RPMI8226 (cell line): ENCODE measurements at regions not wholly inside any gene's neighbourhood (a gene's known extent, or its start where the extent isn't known, plus 50 kb on each side); places are given as distances from the start of the nearest gene placed in this dataset.

Experiments used
- DNase-seq: peaks from one replicate; pipeline ENCODE4 v3.0.0-alpha.2; 2015

GRCh38 chr4:38347251-38347650 is 316.7 kb upstream of the KLF3 start:
- no peak for DNase-seq

GRCh38 chr4:38354421-38354820 is 309.6 kb upstream of the KLF3 start:
- no peak for DNase-seq

DNA sequence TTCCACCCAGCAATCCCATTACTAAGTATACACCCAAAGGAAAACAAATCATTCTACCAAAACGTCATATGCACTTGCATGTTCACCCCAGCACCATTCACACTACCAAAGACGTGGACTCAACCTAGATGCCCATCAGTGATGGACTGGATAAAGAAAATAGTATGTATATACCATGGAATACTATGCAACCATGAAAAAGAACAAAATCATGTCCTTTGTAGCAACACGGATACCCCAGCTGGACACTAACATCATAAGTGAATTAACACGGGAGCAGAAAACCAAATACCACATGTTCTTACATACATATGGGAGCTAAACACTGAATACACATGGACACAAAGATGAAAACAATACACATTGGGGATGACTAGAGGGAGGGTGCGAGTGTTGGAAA is 309.1 kb upstream of the KLF3 start:
- DNase-seq = no peak

- DNase-seq = no peak
These were observed 307.3 kb upstream of the KLF3 start for GRCh38 chr4:38356686-38357085.

- no peak for DNase-seq
These were observed 306.5 kb upstream of the KLF3 start for GRCh38 chr4:38357546-38357945.

GRCh38 chr4:38359113-38359512 is 304.9 kb upstream of the KLF3 start:
- no peak for DNase-seq

DNA sequence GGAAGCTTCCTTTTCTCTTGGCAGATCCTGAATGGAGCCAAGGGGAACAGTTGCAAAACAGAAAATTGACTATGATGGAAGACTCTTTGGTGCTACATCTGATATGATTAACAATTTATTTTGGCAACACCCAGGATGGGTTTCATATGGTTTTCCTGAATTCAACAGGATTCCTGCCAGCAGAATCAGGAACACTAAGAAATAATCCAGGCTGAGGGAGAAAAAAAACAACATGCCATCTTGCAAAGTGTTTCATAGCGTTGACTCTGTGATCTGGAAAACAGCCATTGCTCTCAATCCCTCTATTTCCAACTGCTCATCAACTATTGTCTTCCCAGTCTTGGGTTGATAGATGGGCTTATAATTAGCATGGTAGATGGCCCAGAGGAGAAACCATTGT is 303.8 kb upstream of the KLF3 start:
- no peak for DNase-seq

DNA sequence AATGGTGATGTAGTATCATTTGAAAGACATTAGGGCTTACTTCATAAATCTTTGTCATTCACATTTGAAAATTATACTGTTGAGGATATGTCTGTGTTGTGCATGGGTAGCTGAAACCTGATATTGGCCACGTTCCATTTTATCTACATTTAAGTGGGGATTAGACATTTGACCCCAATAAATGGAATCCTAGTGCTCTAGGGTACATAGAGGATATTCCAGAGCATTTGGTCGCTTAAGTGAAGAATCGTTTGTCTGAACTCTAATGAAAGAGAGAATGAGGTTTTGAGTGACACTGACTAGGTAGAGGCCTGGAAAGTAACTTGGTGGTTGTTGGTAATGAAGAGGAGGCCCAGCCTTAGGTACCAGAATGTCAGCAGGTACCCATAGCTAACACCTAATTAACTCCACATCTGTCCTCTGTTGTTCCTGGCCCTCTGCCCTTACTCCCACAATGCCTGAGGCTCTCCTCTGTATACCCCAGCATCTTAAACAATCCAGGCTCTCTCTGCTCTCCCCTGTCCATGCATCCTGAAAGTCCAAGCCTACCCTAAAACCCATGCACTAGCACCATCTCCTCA is 299.5 kb upstream of the KLF3 start:
- no peak for DNase-seq

DNA sequence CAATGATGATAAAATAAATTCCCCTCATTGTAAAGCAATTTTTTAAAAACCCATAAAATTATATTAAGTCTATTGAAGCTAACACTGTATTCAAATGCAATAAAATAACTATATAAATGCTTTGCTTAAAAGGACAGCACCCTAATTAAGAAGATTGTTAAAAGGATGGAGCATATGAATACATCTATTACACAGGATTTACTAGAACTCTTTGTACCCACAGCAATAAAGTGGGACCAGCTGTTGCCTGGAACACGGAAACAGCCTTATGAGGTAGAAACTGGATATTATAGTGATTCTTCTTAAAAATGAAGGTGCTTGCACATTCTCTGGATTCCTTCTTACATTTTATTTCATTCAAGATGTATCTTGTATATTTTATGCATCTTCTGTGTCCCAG is 298.7 kb upstream of the KLF3 start:
- DNase-seq = no peak

DNA sequence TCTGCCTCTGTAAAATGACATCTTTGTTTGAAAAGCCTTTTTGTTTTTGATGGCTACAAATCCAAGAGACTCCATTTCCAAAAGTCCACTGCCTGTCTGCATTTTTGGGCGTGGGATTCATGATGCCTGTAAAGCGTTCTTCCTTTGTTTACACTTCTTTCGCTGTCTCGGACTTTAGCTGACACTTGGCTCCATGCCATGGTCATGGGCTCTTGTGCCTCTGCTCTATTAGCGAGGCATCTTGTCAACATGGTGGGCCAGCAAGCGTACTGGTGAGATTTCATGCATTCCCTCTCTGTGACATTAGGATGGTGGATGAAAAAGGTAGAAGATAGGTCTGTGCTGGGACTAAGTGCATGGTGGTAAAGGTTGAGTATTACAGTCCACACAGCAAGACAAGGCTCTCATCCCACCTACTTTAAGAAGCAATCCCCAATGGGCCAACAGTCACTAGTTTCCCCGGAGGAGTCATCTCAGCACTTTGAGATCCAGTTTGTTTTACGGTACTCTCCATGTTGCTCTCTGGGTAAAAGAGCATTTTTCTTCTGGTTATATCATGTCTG is 298.2 kb upstream of the KLF3 start:
- DNase-seq = no peak

GRCh38 chr4:38366456-38366855 is 297.5 kb upstream of the KLF3 start:
- DNase-seq = peak; percentile 95

DNA sequence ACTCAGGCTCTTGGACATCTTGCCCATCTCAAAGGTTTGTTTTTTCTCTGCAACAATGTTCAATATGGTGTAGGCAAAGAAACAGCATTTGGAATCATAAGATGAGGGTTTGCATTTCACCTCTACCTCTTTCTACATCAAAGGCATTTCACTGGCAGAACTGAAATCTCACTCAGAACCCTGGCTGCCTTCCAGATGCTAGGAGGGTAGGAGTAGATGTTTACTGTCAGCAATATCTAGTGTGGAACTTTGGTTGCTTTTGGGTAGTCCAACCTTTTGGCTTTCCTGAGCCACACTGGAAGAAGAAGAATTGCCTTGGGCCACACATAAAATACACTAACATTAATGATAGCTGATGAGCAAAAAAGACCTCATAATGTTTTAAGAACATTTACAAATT is 297.0 kb upstream of the KLF3 start:
- DNase-seq = peak; percentile 88

DNA sequence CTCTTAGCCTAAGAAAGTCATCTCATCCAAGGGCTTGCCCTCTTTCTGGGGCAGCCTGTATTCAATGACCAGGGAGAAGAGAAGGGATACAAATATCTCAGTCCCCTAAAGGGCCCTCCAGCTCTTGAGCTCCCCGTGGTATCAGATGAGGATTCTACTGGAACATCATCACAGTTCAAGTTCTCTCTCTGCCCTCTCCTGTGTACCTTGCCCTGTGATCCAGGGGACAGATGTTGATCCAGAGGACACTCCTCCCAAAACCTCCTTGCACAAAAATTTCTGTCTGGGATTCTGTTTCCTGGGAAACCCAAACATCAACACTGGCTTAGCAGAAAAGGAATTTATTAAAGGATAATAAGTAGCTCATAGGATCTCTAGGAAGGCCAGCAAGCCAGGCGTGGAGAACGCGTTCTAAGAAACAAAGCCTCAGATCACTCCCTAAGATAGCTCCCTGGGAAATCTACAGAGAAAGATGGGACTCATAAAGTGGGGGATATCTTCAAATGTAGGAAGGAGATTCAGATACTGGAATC is 296.3 kb upstream of the KLF3 start:
- no peak for DNase-seq

GRCh38 chr4:38368613-38369012 is 295.4 kb upstream of the KLF3 start:
- no peak for DNase-seq

GRCh38 chr4:38371391-38371851 is 292.6 kb upstream of the KLF3 start:
- no peak for DNase-seq

DNA sequence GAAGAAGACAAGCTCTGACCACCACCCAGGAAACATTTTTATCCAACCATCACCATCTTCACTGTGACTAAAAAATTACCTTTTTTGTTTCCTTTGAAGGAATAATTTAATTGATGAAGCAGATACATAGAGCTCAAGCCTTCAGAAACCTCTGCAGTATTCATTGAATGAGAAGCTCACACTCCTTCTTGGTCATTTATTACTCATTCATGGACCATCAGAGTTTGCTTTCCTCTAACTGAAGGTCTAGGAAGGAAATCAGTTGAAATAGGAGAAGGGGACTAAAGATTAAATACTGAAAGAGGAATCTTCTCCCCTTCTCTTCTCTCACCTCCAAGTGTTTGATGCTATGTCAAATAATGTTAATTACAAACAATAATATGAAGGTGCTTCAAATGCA is 290.6 kb upstream of the KLF3 start:
- DNase-seq = no peak

DNA sequence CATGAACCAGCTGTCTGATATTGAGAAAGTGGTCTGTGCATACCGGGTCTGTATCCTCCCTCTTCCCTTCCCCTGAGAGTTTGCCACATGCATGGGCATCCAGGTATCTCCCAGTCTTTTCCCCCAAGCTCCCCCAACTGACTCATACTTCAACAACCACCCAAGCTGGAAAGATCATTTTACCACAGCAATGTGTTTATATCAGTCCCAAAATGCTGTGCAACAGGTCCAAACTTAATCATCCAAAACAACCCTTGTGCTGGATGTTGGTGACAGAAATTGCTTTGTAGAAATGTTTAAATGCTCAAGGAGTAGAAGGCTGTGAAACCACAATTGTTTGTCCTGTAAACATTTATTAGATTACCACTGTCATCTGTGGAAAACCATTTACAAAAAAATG is 286.8 kb upstream of the KLF3 start:
- no peak for DNase-seq

DNA sequence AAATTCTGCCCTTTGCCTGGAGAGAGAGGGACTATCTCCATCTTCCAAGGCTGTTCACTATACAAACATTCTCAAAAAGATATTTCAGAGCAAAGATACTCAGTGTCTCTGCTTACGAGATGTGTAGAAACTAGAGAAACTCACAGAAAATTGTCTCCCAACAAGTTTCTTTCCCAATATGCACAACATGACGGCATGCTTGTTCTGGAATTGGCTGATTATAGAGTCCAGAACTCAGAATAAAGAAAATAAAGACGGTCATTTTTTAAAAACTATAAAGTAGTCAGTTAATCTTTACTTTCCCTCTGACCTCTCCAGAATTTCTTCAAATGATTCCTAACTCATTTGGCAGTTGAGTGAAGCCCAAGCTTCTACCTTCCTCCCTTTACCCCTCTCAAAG is 285.5 kb upstream of the KLF3 start:
- DNase-seq = no peak

GRCh38 chr4:38381788-38382187 is 282.2 kb upstream of the KLF3 start:
- no peak for DNase-seq

GRCh38 chr4:38382520-38382919 is 281.5 kb upstream of the KLF3 start:
- DNase-seq = no peak

DNA sequence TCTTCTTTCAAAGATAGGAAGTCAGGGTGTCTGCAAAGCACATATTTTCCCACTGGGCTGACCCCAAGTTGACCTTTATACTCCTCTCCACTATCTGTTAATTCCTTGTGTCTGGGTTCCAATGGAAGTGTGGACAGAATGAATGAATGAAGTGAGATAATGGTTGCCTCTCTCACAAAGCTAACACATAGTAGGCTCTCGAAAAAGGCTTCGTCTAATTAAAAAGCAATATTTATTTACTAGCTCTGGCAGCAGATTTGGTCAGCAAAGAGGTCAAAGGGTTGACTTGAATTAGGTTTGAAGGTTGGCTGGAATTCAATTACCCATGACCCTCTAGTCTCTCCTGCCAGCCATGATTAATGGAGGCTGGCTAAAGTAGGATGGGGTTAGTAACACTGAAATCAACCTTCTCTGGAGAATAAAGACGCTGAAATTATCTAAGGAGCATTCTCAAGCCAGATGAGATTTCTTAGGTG is 280.3 kb upstream of the KLF3 start:
- DNase-seq = no peak

DNA sequence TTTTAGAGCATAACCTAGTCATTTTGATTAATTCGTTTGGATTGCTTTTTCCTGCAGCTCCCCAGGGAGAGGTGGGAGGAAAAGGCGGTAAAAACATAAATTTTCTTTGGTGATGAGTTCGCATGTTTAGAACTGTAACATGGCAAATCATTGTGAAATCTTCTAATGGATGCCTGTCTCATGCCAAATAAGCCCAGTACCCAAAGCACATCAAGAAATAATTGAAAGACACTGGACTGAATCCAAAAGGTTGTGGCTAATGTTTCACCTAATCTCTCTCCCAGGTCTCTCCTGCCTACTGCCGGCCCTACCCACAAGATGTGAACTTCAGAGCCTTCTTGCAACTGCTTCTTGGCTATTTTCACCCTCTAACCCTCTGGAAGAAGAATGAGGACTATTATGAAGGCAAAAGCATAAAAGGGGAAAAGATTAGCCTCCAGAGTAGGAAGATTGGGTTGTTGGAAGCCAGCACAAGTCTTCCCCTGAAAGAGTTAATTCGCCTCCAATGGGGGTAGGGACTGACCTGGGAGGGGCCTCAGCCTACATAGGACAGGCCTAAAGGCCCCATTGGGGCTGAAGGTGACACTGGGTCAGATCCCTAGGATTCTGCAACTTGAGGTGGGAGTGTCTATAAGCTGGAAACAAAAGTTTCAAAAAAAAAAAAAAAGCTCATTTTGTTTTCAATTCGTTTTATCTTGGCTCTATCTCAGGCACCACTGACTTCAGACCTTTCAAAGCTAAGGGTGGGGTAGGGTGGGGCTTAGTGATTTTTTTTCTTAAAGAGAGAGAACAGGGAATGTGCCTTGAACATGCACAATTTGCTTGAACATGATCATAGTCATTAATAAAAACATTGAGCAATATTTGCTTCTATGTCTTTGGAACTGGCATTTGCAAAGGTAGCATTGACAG is 278.6 kb upstream of the KLF3 start:
- no peak for DNase-seq

DNA sequence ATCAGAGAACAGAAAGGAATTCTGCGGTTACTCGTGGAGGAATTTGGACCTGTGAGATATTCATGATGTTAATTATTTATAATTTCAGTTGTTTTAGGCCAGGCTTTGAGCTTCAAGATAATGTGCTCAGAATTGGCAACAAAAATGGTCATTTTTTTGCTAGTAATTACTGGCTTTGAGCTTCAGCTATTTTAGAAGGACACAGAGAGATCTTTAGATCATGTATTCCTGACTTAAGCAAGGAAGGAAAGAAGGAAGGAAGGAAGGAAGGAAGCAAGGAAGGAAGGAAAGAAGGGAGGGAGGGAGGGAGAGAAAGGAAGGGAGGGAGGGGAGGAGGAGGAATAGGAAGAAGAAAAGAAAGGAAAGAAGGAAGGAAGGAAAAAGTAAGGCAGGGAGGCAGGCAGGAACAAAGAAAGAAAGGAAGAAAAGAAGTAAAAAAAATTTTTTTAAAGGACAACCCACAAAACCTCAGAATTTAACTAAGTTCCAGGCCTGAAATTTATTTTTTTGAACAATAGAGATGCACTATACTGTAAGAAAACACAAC is 277.9 kb upstream of the KLF3 start:
- no peak for DNase-seq
